ENCODE measurements at regions not wholly inside any gene's neighbourhood (a gene's known extent, or its start where the extent isn't known, plus 50 kb on each side); places are given as distances from the start of the nearest gene placed in this dataset.
"Not testable (repeated sequence)": the region's sequence is repeated elsewhere in the genome, so short reads cannot be mapped to it uniquely, and the experiment has no call there.

DNA sequence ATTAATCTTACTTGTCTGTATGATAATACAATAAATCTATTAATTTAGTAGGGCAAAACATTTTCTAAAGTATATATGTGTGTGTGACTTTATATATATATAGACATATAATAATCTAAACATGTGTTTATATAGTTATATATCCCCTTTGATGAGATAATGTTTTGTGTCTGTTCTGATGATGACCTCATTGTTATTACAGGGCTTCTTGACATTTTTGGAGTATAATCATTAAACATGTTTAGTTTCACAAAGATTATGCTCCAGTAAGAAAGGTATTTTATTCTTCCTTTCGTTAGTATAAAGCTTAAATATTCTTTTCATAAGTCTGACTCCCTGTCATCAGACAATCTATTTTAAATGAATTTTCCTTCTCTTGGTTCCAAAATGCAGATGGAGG is 62.3 kb upstream of the CABCOCO1 start:
- TF ChIP-seq, protein P1, sequence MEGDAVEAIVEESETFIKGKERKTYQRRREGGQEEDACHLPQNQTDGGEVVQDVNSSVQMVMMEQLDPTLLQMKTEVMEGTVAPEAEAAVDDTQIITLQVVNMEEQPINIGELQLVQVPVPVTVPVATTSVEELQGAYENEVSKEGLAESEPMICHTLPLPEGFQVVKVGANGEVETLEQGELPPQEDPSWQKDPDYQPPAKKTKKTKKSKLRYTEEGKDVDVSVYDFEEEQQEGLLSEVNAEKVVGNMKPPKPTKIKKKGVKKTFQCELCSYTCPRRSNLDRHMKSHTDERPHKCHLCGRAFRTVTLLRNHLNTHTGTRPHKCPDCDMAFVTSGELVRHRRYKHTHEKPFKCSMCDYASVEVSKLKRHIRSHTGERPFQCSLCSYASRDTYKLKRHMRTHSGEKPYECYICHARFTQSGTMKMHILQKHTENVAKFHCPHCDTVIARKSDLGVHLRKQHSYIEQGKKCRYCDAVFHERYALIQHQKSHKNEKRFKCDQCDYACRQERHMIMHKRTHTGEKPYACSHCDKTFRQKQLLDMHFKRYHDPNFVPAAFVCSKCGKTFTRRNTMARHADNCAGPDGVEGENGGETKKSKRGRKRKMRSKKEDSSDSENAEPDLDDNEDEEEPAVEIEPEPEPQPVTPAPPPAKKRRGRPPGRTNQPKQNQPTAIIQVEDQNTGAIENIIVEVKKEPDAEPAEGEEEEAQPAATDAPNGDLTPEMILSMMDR (IDR thresholded peaks at IDR 0.05; ENCODE audit: low read depth, low read length, missing control alignments): no peak
- no peak overlapping the region for H3K4me3 ChIP-seq (ENCODE audit: low read depth, low read length)
- DNase-seq (ENCODE audit: low read depth): no peak

DNA sequence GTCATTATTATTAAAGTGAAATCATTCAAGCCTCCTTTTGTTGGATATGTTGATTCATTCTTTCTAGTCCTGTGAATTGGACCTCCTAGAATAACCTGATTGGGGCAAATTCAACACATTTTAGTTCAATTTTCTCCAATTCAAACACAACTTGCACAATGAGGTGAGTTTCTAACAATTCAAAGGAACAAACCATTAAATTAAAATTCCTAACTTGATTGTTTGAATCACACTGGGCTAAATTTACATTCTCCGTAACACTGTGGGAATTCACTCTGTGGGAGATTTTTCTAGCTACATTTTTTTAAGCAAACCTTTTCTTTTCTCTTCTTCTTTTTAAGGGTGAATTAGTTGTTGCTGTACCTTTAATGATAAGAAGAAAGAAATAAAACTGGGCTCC is 68.3 kb upstream of the CABCOCO1 start:
- no peak overlapping the region for H3K4me3 ChIP-seq (ENCODE audit: low read depth, low read length)
- DNase-seq (ENCODE audit: low read depth): no peak
- TF ChIP-seq, protein P1 (IDR thresholded peaks at IDR 0.05; ENCODE audit: low read depth, low read length, missing control alignments): no peak

DNA sequence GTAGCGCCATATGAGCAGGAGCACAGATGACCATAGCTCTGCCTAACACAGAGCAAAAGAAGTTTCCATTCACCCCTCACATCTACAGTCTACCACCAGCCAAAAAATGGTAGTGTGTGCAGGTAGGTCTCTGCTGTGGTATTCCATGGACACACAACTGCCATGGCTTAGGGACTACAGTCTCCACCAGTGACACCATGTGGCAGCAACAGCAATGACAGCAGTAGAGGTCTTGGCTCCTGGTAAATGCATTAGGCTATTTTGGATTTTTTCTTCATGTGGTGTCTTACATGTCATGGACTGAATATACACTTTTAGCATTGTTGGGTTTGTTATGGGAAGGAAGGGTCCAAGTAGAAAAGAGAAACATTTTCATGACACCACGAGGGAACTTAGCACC is 70.1 kb upstream of the CABCOCO1 start:
- TF ChIP-seq, protein P1 (IDR thresholded peaks at IDR 0.05; ENCODE audit: low read depth, low read length, missing control alignments): peak; percentile 64
- no peak overlapping the region for H3K4me3 ChIP-seq (ENCODE audit: low read depth, low read length)
- DNase-seq (ENCODE audit: low read depth): no peak

DNA sequence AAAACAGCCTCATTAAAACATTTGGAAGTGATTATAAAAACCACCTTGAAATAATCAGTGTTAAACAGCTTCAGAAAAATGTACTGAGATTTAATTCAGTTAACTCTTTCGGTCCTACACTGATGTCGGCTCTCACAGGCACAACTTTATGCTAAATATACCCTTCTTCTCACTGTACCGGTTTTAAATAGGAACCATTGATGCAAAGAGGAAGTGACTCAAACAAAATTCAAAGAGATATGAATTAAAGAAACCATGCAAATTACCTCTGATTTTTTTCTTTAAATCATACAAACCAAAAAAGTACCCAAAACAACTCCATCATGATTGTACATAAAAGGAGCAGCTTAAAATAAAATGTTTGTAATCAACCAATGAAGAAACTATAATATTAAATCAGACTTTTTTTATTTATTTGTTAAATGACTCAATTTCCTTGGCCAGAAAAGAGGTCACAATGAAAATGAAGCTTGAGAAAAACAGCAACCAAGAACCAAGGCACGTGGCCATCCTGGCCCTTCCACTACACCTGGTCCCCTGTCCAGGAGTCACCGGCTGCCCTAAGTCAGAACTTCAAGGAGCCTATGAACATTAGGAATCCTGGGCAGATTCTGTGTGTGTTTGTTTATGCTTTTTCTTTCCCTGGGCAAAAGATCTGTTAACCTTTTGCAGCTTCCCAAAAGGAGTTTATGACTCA is 73.0 kb upstream of the CABCOCO1 start:
- no peak for DNase-seq (ENCODE audit: low read depth)
- TF ChIP-seq, protein P1 (IDR thresholded peaks at IDR 0.05; ENCODE audit: low read depth, low read length, missing control alignments): no peak
- no peak overlapping the region for H3K4me3 ChIP-seq (ENCODE audit: low read depth, low read length)

DNA sequence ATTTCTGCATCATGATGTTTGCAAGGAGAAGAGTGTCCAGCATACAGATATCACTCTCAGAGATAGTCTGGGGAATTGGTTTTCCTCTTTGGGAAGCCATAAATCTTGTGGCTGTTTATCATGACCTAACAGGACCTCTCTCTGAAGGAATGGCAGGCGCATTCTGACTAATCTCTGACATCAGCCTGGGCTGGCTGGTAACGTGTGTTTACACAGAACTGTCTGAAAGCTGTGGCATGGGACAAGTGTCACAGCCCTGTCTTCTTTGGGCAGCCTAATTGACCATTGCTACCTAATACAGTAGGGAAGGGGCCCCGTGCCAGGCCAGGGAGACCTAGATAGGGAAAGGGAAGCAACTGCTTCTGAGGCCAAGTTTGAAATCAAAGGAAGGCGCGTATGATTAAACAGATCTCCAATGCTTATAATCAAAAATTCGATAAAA is 73.9 kb upstream of the CABCOCO1 start:
- TF ChIP-seq, protein P1 (IDR thresholded peaks at IDR 0.05; ENCODE audit: low read depth, low read length, missing control alignments): no peak
- no peak overlapping the region for H3K4me3 ChIP-seq (ENCODE audit: low read depth, low read length)
- no peak for DNase-seq (ENCODE audit: low read depth)

DNA sequence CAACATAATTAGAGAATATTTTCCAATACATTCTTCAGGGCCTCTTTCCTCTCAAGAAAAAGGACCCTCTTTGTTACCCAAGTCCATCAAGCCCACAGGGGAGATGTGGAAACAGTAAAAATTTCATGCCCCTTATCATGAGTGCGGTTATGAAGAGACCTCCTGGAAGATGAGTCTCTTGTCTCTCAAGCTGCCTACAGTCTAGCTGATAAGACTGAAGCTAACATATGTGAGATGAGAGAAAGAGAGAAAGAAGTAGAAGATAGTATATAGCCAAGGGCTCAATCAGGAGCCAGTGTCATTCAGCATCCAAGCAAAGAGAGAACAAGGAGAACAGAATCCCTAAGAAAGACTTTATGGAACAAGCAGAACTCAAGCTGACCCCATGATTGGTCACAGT is 75.9 kb upstream of the CABCOCO1 start:
- DNase-seq (ENCODE audit: low read depth): no peak
- no peak overlapping the region for H3K4me3 ChIP-seq (ENCODE audit: low read depth, low read length)
- TF ChIP-seq, protein P1 (IDR thresholded peaks at IDR 0.05; ENCODE audit: low read depth, low read length, missing control alignments): no peak

DNA sequence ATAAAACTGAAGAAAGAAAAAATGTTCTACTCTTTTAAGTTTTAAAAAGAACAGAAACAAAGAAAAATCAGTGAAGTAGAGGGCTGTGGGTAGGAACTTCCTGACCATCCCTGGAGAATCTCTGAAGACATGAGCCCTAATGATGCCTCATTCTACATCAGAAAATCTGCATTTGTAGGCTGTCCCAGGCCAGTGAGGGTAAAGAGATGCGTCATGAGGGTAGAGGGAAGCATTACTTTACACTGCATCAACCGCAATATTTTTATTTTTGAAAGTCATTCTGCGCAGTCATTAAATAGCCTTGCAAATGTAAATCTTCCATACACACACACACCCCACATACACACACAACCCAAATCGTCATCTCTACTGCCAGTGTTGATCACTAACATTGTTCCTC is 82.1 kb upstream of the CABCOCO1 start:
- TF ChIP-seq, protein P1 (IDR thresholded peaks at IDR 0.05; ENCODE audit: low read depth, low read length, missing control alignments): no peak
- H3K4me3 ChIP-seq (ENCODE audit: low read depth, low read length): no peak overlapping the region
- no peak for DNase-seq (ENCODE audit: low read depth)

DNA sequence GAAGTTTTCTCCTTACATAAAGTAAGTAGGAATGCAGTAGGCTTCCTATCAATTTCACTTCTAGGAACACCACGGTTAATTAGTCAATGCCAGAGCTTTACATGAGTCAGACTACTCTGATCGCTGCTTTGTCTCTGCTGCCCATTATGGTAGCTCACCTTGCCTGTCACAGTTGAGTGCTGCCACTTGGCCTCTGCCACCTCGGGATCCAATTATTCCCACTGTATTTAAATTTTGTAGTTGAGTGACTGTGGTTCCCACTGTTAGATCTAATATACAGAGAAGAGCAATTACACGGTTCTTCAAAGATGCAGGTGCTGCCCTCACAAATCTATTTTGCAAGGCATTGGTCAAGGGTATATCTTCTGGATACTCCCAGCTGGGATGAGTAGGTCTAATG is 92.5 kb upstream of the CABCOCO1 start:
- not testable (repeated sequence) for DNase-seq (ENCODE audit: low read depth); H3K4me3 ChIP-seq (ENCODE audit: low read depth, low read length)

All from GM12864 (cell line).